Panc1 (cell line): ENCODE measurements at regions not wholly inside any gene's neighbourhood (a gene's known extent, or its start where the extent isn't known, plus 50 kb on each side); places are given as distances from the start of the nearest gene placed in this dataset.
A peak's percentile ranks its signal among the peaks of the same experiment; 100 is the strongest.

Experiments
- ATAC-seq: fragments of 200-7000 bp; cut with Tn5 transposase; 2 replicates; pipeline ENCODE4 v1.9.1; 2020; ENCODE audit warnings: mild to moderate bottlenecking, moderate library complexity
- BruUV-seq: library from RNA; stranded (reverse); fragments of 400-500 nt; replicated peaks from 2 replicates; lab custom pipeline; 2021; lab: Mats Ljungman, UMichigan
- CTCF ChIA-PET: fragments of 300-600 bp; sonication (Branson Sonifier 250); formaldehyde crosslinking; loops from one replicate; lab custom pipeline; 2022; ENCODE audit warnings: antibody characterized with exemption; lab: Charles Lee
- POLR2A ChIA-PET: fragments of 300-600 bp; sonication (Branson Sonifier 250); formaldehyde crosslinking; loops from one replicate; lab custom pipeline; 2022; ENCODE audit warnings: antibody characterized with exemption; lab: Charles Lee
- DNase-seq: peaks from one replicate; pipeline ENCODE4 v3.0.0-alpha.2; 2010; ENCODE audit warnings: low read depth, low spot score
- H3K27ac ChIP-seq: 2 replicates; pipeline ENCODE4 v1.5.1; 2011; ENCODE audit warnings: mild to moderate bottlenecking, low read length, inconsistent platforms
- H3K27me3 ChIP-seq: fragments of 200-500 bp; sonication (Bioruptor generic); 2 replicates; pipeline ENCODE4 v1.6.0; 2014; ENCODE audit warnings: low read length, inconsistent platforms; ENCODE audit not compliant: control insufficient read depth, insufficient read depth
- H3K36me3 ChIP-seq: fragments of 200-500 bp; sonication (Bioruptor generic); 2 replicates; pipeline ENCODE4 v1.5.1; 2014; ENCODE audit warnings: inconsistent platforms, mild to moderate bottlenecking, low read length, moderate library complexity; ENCODE audit not compliant: control insufficient read depth, insufficient read depth
- H3K4me1 ChIP-seq: 2 replicates; pipeline ENCODE4 v1.5.1; 2011; ENCODE audit warnings: inconsistent platforms, mild to moderate bottlenecking, low read length, moderate library complexity; ENCODE audit not compliant: control insufficient read depth, insufficient read depth
- H3K4me3 ChIP-seq, 2 experiments: 2 replicates each; pipeline ENCODE4 v1.5.1; 2011 to 2012; ENCODE audit warnings: low read depth in 2 of 2, low read length in 2 of 2, mild to moderate bottlenecking in 2 of 2, inconsistent platforms in 1 of 2, moderate library complexity in 1 of 2
- H3K9me3 ChIP-seq: fragments of 200-500 bp; sonication (Bioruptor generic); 2 replicates; pipeline ENCODE4 v1.5.1; 2014; ENCODE audit warnings: low read depth, mild to moderate bottlenecking, inconsistent platforms, low read length, moderate library complexity; ENCODE audit not compliant: control insufficient read depth, insufficient read depth
- CTCF ChIP-seq: fragments of 450-650 bp; IDR thresholded peaks from 2 replicates; pipeline ENCODE4 v1.5.1; 2017; ENCODE audit warnings: mild to moderate bottlenecking
- POLR2AphosphoS5 ChIP-seq: IDR thresholded peaks from 2 replicates; pipeline ENCODE4 v1.6.1; 2012; ENCODE audit warnings: mild to moderate bottlenecking, low read depth, low read length, moderate library complexity
- REST ChIP-seq, 2 experiments: IDR thresholded peaks; 2 replicates each; pipeline ENCODE4 v1.6.1; 2011 to 2012; ENCODE audit warnings: low read depth in 2 of 2, control low read depth in 1 of 2, low read length in 1 of 2, mild to moderate bottlenecking in 1 of 2, moderate library complexity in 1 of 2; ENCODE audit not compliant: insufficient read depth in 1 of 2
- SIN3A ChIP-seq: IDR thresholded peaks from 2 replicates; pipeline ENCODE4 v1.6.1; 2012; ENCODE audit warnings: low read depth, mild to moderate bottlenecking, low read length, moderate library complexity, borderline replicate concordance; ENCODE audit not compliant: insufficient read depth
- TCF7L2 ChIP-seq: IDR thresholded peaks from 2 replicates; pipeline ENCODE4 v1.6.1; 2011; ENCODE audit warnings: mild to moderate bottlenecking, low read depth, low read length, inconsistent platforms
- in situ Hi-C: cut with HindIII; loops from 2 replicates; pipeline ENCODE4 v1.10.0; 2016; ENCODE audit warnings: low sequenced_read_pairs, low pct_unique_long_range_greater_than_20kb
- intact Hi-C: fragments of 100-400 bp; cut with micrococcal nuclease; formaldehyde crosslinking; loops from one replicate; pipeline ENCODE4 v1.10.0; 2022; ENCODE audit not compliant: unreplicated experiment

GRCh38 chr2:196322973-196323810 is 151.8 kb upstream of the STK17B start:
- H3K9me3 ChIP-seq, result no peaks in the 10 kb centered on the region
- ATAC-seq, result no peak
- peak overlapping the region; percentile 6; the same call in 1 of the 2 replicates for H3K27ac ChIP-seq
- no peaks in the 10 kb centered on the region for H3K36me3 ChIP-seq
- ChIA-PET POLR2A (interaction anchor here (0.7 kb wide), 1 partner anchor 332 kb away, joined by 5 read pairs; no protein-coding TSS in a partner anchor), CTCF (interaction anchor here (0.6 to 0.7 kb wide), 2 partner anchors 30 to 44 kb away, joined by 3 to 10 read pairs; no protein-coding TSS in a partner anchor)
- DNase-seq, result no peak
- no peaks in the 10 kb centered on the region; the same call in 1 of the 2 replicates for H3K4me1 ChIP-seq
- no peak for TF ChIP-seq REST (IDR thresholded peaks at IDR 0.05; ENCODE audit: insufficient read depth in 1 of 2, low read depth in 2 of 2, low read length in 1 of 2)
- no peak for TF ChIP-seq CTCF
- no peak for TF ChIP-seq POLR2AphosphoS5
- TF ChIP-seq SIN3A, result no peak
- no peak for TF ChIP-seq TCF7L2
- H3K27me3 ChIP-seq, result no peaks in the 10 kb centered on the region
- no TSS peak for BruUV-seq
- H3K4me3 ChIP-seq, result no peak overlapping the region
- intact Hi-C loops (no loop called here), in situ Hi-C loops (no loop called here)

- in situ Hi-C loops, result no loop called here
- Histone ChIP-seq H3K27me3 (no peaks in the 10 kb centered on the region), H3K4me1 (no peaks in the 10 kb centered on the region; the same call in 1 of the 2 replicates), H3K4me3 (no peak overlapping the region), H3K36me3 (no peaks in the 10 kb centered on the region), H3K9me3 (no peaks in the 10 kb centered on the region), H3K27ac (no peak overlapping the region; the same call in 1 of the 2 replicates)
- BruUV-seq, result no TSS peak
- ATAC-seq (no peak), DNase-seq (no peak)
- CTCF ChIA-PET, result no interaction called here
- TF ChIP-seq TCF7L2 (no peak), POLR2AphosphoS5 (no peak), CTCF (no peak), SIN3A (no peak), REST (IDR thresholded peaks at IDR 0.05; ENCODE audit: insufficient read depth in 1 of 2, low read depth in 2 of 2, low read length in 1 of 2) (no peak)
- intact Hi-C loops, result no loop called here
- POLR2A ChIA-PET, result no interaction called here
Observed at GRCh38 chr2:196324211-196324610, 152.8 kb upstream of the STK17B start.
